ENCODE measurements at regions not wholly inside any gene's neighbourhood (a gene's known extent, or its start where the extent isn't known, plus 50 kb on each side); places are given as distances from the start of the nearest gene placed in this dataset.

DNA sequence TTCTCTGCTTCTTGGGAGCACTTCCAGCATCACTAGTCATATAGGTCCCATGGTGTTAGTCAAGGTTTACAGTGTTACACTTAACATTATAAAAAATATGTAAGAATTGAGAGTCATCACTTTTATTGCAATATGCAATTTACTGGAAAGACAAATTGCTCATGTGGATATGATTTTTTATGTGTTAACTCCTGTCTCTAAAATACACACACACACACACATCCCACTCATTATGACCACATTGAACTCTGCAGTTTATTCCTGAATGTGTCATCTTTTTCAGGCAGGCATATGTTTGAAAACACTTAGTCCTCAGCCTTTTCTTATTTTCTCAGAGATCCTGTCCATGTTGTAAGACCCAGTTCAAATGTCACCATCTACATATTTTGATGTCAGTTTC, 148.5 kb upstream of the MRPS30 start:
- TF ChIP-seq, protein P1, sequence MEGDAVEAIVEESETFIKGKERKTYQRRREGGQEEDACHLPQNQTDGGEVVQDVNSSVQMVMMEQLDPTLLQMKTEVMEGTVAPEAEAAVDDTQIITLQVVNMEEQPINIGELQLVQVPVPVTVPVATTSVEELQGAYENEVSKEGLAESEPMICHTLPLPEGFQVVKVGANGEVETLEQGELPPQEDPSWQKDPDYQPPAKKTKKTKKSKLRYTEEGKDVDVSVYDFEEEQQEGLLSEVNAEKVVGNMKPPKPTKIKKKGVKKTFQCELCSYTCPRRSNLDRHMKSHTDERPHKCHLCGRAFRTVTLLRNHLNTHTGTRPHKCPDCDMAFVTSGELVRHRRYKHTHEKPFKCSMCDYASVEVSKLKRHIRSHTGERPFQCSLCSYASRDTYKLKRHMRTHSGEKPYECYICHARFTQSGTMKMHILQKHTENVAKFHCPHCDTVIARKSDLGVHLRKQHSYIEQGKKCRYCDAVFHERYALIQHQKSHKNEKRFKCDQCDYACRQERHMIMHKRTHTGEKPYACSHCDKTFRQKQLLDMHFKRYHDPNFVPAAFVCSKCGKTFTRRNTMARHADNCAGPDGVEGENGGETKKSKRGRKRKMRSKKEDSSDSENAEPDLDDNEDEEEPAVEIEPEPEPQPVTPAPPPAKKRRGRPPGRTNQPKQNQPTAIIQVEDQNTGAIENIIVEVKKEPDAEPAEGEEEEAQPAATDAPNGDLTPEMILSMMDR (IDR thresholded peaks at IDR 0.05) = no peak
- TF ChIP-seq POLR2AphosphoS5 (IDR thresholded peaks at IDR 0.05; ENCODE audit: low read depth, low read length) = no peak
- no peak for TF ChIP-seq SIN3A (IDR thresholded peaks at IDR 0.05; ENCODE audit: borderline replicate concordance, insufficient read depth, low read depth, low read length)
- TF ChIP-seq TCF7L2 (IDR thresholded peaks at IDR 0.05; ENCODE audit: low read depth, low read length) = no peak
